ENCODE measurements at regions not wholly inside any gene's neighbourhood (a gene's known extent, or its start where the extent isn't known, plus 50 kb on each side); places are given as distances from the start of the nearest gene placed in this dataset.

GRCh38 chr11:13110929-13111812 is 102.1 kb downstream of the RASSF10 start:
- peak; percentile 70 for DNase-seq (ENCODE audit: low read depth)
- TF ChIP-seq, protein P1, sequence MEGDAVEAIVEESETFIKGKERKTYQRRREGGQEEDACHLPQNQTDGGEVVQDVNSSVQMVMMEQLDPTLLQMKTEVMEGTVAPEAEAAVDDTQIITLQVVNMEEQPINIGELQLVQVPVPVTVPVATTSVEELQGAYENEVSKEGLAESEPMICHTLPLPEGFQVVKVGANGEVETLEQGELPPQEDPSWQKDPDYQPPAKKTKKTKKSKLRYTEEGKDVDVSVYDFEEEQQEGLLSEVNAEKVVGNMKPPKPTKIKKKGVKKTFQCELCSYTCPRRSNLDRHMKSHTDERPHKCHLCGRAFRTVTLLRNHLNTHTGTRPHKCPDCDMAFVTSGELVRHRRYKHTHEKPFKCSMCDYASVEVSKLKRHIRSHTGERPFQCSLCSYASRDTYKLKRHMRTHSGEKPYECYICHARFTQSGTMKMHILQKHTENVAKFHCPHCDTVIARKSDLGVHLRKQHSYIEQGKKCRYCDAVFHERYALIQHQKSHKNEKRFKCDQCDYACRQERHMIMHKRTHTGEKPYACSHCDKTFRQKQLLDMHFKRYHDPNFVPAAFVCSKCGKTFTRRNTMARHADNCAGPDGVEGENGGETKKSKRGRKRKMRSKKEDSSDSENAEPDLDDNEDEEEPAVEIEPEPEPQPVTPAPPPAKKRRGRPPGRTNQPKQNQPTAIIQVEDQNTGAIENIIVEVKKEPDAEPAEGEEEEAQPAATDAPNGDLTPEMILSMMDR (IDR thresholded peaks at IDR 0.05; ENCODE audit: insufficient read depth, low read depth, low read length, missing control alignments), result no peak
- H3K4me3 ChIP-seq (ENCODE audit: low read depth, low read length), result no peak overlapping the region

- DNase-seq (ENCODE audit: low read depth), result peak; percentile 68
- H3K4me3 ChIP-seq (ENCODE audit: low read depth, low read length), result no peak overlapping the region
- TF ChIP-seq, protein P1 (IDR thresholded peaks at IDR 0.05; ENCODE audit: insufficient read depth, low read depth, low read length, missing control alignments), result no peak
Measured at GRCh38 chr11:13111813-13112130, 102.7 kb downstream of the RASSF10 start.

DNA sequence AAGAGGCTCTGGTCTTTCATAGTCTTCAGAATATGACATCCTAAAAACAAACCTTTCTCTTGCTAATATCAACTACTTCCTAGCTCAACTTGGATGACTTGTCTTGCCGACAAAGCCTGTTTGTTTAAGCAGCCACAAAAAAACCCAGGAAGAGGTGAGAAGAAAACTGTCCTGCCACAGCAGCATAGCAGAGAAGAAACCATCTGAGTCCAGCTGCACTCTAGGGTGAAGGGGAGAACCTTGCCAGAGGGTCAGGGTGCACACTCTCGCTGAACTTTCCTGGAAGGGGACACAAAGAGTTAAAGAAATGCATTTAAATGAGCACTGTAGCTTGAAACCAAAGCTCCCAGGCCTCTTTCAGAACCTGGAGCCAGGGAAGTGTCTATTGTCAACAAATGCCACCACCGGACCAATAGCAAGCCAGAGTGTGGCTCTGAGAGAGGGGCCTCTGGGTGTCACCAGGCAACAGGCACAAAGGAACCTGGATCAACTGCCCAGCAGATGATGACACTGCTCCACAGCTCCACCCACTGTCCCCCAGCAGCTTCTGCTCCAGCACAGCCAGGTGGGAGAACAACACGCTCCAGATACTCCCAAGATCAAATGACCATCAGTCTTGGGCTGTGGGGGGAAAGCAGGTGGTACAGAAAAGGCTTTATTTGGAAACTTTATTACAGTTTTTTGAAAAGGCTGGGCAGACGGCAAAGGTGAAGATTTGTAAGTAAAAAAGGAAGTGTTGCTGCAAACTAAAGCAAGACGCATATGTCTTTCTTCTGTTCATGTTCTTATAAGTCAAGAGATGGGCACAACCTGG is 105.7 kb downstream of the RASSF10 start:
- peak; percentile 54 for DNase-seq (ENCODE audit: low read depth)
- H3K4me3 ChIP-seq (ENCODE audit: low read depth, low read length), result no peak overlapping the region

GRCh38 chr11:13115380-13115675 is 106.2 kb downstream of the RASSF10 start:
- DNase-seq (ENCODE audit: low read depth), result no peak
- TF ChIP-seq, protein P1 (IDR thresholded peaks at IDR 0.05; ENCODE audit: insufficient read depth, low read depth, low read length, missing control alignments), result no peak
- no peak overlapping the region for H3K4me3 ChIP-seq (ENCODE audit: low read depth, low read length)

More for the DNA sequence above, 105.7 kb downstream of the RASSF10 start:
- TF ChIP-seq, protein P1 (IDR thresholded peaks at IDR 0.05; ENCODE audit: insufficient read depth, low read depth, low read length, missing control alignments), result peak; percentile 8

GRCh38 chr11:13116491-13116890 is 107.4 kb downstream of the RASSF10 start:
- no peak for DNase-seq (ENCODE audit: low read depth)
- TF ChIP-seq, protein P1 (IDR thresholded peaks at IDR 0.05; ENCODE audit: insufficient read depth, low read depth, low read length, missing control alignments), result no peak
- H3K4me3 ChIP-seq (ENCODE audit: low read depth, low read length), result no peak overlapping the region

DNA sequence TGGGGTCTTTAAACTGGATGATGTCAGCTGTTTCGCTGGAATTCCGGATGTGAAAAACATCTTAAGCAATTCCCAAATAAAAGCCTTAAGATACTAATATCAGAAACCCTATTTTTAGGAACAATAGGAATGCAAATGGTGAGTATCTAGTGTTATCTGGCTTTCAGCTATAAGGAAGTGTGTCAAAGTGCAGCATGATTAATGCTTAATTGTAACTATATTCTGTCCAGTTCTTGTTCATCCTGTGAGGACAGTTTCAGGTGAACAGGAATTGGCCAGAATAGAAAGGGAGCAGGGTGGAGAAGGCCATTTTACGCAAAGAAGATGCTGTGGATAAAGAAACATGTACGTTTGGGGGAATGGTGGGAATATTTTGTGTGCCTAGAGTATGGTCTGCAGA is 108.2 kb downstream of the RASSF10 start:
- TF ChIP-seq, protein P1 (IDR thresholded peaks at IDR 0.05; ENCODE audit: insufficient read depth, low read depth, low read length, missing control alignments), result no peak
- no peak overlapping the region for H3K4me3 ChIP-seq (ENCODE audit: low read depth, low read length)
- DNase-seq (ENCODE audit: low read depth), result no peak
